ENCODE measurements at regions not wholly inside any gene's neighbourhood (a gene's known extent, or its start where the extent isn't known, plus 50 kb on each side); places are given as distances from the start of the nearest gene placed in this dataset.

DNA sequence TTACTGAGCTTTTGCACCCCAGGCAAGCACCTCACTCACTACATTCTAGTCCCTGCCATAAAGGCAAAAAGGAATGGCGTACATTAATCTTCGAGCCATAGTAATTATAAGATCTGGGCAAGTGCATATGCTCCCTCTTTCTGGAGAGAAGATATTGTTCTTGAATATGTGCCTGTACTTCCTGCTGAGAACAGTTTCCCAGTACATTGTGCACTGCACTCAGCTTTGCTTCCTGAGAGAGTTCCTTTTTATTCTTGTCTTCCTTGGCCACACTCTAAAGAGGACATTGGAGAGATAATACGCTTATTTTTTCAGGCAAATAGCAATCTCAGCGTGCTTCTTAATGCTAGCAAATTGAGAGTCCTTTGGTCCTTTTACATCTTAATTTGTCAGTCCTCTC lies 909.0 kb upstream of the PCDH10 start:
- DNase-seq (ENCODE audit: extremely low read depth, low read depth): no peak

DNA sequence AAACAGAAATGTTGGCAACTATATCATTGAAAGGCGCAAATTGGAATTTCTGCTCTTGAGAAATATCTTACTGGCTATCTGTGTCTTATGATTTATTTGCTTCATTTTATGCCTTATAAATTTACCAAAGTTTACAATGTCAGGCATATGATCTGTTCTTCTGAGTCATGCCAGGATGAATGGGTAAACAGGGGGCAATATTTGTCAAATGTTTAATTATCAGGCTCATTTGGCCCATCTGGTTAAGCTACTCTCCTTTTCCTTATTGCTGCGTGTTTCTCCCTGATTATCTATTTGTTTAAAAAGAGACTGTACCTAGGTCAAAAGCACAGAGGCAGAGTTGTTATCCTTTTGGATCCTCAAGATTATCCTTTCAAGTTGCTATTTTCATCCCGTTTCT lies 903.8 kb upstream of the PCDH10 start:
- DNase-seq (ENCODE audit: extremely low read depth, low read depth): no peak

DNA sequence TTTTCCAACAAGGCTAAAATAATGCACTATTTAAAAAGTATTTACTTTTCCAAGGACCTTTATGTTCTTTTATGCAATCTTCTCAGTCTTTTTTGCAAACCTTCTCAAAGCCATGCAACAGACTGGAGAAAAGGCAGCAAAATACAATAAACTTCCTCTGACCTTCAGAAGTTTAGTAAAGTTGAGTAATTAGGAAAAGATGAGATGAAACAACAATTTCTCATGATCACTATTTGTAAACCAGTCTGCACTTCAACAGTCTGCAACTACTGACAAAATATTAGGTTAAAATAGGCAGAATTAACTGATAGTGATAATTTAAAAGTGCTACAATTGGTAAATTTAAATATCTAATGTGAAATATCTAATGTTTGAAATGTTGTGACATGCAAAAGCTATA lies 884.9 kb upstream of the PCDH10 start:
- DNase-seq (ENCODE audit: extremely low read depth, low read depth): no peak

DNA sequence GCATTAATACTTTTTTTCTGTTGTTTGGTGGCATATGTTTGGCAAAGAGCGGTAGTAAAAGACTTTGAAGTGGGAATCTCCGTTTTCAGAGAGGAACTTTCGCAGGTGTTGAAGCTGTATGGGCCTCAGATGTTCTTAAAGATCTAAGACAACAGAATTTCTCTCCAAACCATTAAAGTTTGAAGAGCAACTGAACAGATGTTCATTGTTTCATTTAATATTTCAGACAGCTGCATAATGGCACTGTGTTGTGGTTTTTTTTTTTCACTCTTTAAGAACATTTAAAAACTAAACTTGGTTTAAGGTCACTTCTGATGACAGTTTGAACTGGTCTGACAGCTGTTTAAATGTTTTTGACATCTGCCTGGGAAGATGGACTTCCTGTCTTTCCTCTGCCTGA lies 882.7 kb upstream of the PCDH10 start:
- DNase-seq (ENCODE audit: extremely low read depth, low read depth): no peak

DNA sequence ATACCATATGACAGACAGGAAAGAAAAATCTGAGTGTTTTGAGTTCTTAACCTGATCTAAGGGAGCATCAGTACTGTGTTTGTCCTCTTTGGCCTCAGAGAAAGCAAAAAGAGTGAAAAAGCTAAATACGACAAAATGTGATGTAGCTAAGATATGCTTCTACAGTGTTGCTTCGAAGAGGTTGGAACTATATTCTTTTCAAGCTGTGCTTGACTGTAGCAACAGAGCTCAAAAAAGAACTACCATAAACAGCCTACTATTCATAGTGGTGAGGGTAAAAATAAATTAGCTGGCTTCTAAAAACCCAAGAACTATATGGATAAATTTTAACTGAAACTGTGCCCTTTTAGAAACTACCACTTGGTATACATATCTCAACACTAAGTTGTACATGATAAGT lies 881.8 kb upstream of the PCDH10 start:
- no peak for DNase-seq (ENCODE audit: extremely low read depth, low read depth)

DNA sequence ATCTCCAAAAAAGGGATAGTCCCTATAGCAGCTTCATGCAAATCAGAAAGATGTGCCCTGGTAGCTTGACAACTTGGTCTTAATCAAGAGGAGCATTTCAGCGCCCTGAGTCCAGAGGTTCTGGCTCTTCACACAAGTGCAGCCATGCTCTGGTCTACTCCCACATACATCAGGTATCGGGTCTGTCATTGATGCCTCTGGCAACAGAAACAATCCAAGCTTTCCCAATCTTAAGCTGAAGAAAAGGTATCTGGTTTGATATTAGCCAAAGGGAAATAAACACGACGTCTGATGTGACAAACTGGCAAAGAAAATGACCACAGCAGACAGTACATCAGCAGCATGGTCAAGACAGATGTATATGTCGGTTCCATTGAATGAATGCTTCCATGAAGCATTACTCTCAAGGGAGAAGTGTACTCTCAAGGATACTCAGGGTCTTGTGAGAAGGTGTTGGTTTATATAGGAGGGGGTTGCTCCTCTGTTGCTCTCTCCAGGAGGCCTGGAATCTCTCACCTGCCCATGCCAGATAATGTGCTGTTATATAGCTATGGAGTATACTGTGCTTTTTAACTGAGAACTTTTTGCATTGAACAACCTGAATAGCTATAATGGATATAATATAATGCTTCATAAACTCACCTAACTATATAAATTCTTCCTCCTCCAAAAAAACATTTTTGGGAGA lies 879.6 kb upstream of the PCDH10 start:
- no peak for DNase-seq (ENCODE audit: extremely low read depth, low read depth)

DNA sequence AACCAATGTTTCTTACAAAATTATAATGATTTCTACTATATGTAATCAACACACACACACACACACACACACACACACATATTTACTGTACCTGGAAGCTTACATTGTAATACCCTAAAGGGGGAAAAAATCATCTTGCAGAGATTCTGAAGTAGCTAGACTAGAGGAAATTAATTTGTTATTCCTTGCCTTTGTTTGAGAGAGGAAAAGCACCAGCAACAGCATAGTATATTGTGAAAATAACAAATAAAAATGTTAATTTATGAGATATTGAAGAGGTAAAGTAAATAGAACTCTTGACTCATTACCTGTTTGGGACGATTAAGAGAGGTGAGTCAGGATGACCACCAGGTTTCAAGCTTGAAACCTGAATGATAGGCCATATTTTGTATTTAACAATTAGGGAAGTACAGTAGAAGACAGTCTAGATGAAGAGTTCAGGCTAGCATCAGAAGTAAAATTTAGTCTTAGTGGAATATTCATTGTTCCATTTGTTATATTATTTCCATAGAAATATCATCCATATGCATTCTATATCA lies 873.4 kb upstream of the PCDH10 start:
- DNase-seq (ENCODE audit: extremely low read depth, low read depth): no peak

DNA sequence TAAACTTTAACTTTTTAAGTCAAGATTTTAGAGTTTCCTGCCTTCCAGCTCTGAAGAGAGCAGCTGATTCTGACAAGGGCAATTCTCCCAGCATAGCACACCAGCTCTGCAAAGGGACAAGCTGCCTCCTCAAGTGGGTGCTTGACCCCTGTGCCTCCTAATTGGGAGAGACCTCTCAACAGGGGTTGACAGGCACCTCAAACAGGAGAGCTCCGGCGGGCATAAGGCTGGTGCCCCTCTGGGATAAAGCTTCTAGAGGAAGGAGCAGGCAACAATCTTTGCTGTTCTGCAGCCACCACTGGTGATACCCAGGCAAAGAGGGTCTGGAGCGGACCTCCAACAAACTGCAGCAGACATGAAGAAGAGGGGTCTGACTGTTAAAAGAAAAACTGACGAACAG lies 872.9 kb upstream of the PCDH10 start:
- no peak for DNase-seq (ENCODE audit: extremely low read depth, low read depth)

DNA sequence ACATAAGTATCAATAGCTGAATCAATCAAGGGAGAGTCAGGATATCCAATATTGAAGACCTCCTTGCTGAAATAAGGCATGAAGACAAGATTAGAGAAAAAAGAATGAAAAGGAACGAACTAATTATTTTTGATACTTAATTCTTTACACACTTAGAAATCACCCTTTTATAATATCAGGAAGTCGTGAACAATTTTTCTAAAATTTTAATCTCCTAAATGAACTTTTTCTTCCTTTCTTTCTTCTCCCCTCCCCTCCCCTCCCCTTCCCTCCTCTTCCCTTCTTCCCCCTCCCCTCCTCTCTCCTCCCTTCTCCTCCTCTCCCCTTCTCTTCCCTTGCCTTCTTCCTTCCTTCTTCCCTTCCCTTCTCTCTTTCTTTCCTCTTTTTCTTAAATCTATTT lies 872.1 kb upstream of the PCDH10 start:
- DNase-seq (ENCODE audit: extremely low read depth, low read depth): no peak

DNA sequence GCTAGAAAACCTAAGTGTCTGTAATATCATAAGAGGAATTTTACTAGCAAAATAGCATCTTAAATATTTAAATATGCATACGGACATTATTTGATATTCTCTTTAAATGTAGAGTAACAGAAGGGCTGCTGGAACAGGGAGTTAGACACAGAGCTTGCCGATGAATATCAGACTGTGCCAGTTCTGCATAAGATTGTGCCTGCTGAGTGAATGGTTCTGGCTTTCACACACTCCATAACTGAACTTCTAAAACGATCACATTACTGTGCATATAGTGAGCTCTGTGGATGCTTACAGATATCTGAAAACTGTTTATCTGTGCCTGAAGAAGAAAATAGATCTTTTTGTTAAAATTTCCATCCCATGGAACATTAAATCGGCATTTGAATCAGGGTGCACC lies 867.4 kb upstream of the PCDH10 start:
- DNase-seq (ENCODE audit: extremely low read depth, low read depth): no peak

DNA sequence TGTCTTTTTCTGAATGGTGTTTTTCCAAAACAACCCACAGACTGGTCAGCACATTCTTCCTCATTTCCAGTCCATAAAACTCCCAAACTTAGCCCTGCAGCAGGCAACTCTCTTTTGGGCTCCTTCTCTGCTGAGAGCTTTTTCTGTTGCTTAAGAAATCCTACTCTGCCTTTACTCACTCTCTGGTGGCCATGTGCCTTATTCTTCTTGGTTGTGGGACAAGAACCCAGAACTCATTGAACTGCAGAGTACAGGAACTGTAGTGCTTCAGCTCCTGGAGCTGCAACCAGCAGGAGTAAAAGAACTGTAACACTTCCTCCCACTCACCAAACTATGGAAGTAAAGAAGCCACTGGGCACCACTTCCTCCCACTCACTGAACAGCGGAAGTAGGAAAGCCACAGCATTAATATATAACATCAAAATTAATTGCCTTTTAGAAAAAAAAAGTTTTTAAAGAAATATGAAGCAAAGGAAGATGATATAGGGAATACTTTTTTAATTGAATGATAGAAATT lies 864.1 kb upstream of the PCDH10 start:
- DNase-seq (ENCODE audit: extremely low read depth, low read depth): no peak

DNA sequence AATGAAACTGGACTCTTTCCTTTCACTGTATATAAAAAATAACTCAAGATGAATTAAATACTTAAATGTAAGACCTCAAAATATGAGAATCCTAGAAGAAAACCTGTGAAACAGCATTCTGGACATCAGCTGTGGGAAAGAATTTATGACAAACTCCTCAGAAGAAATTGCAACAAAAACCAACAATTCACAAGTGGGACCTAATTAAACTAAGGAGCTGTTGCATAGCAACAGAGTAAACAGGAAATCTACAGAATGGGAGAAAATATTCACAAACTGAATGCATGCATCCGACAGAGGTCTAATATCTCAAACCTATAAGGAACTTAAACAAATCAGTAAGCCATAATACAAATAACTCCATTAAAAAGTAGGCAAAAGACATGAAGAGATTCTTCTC lies 851.7 kb upstream of the PCDH10 start:
- DNase-seq (ENCODE audit: extremely low read depth, low read depth): no peak

DNA sequence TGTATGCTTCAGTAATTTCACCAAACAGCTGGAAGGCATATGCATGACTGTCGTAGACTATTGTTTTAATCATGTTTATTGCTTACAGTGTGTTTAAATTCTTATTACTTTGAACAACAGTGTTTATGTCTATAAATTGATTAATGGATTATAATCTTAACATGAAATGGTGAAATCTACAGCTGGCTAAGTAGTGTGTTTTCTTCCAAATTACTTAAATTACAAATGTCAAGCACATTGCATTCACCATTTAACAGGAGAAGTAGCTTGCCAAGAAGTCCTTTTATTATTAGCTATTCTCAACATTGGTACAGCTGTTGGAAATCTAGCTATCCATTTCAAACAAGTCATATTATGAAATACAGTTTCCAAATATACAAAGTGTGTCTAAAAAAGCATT lies 849.3 kb upstream of the PCDH10 start:
- no peak for DNase-seq (ENCODE audit: extremely low read depth, low read depth)

DNA sequence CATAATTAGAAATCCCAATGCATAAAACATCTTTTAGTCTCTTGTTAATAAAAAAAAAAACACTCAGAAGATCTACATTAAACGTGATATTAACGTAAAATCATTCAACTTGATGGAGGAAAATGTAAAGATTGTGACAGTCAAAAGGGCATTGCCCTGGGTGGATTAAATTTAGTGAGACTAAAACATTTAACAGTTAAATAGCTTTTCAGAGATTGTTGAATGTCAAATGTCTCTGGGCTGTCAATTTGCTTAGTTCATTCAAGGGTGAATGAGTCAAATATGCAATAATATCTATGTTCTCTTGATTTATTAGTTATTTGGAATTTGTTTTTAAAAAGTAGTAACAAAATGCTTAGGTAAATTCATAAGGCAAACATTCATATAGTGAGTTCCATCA lies 836.6 kb upstream of the PCDH10 start:
- DNase-seq (ENCODE audit: extremely low read depth, low read depth): no peak

DNA sequence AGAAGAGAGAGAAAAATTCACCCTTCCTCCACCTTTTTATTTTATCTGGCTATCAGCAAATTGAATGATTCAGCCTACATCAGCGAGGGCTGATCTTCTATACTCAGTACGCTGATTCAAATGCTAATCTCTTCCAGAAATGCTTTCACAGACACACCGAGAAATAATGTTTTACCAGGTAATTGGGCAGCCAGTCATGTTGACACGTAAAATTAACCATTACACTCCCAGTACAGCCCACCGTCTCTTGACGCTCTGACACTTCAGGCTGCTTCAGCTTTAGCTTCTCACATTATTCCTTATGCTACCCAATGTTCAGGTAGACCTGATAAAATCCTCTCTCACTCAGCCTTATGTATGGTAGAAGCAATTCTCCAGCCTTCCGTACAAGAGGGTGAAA lies 835.2 kb upstream of the PCDH10 start:
- no peak for DNase-seq (ENCODE audit: extremely low read depth, low read depth)

DNA sequence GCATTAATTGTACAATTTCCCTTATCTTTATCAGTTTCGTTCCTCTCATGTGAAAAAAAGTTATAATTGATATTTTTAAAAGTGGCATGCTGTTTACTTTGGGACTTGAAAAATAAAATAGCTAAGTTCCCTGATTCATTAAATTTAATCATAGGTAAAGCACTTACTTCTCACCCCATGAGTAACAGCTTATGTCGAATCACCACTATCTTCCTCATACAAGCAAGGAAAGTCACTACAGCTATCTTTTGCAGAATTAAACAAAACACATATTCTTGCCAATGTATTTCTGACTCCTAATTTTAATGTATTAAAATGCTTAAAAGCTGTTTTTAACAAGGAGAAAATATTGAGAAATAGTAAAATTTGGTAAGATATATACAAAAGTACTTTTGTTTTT lies 832.4 kb upstream of the PCDH10 start:
- no peak for DNase-seq (ENCODE audit: extremely low read depth, low read depth)

DNA sequence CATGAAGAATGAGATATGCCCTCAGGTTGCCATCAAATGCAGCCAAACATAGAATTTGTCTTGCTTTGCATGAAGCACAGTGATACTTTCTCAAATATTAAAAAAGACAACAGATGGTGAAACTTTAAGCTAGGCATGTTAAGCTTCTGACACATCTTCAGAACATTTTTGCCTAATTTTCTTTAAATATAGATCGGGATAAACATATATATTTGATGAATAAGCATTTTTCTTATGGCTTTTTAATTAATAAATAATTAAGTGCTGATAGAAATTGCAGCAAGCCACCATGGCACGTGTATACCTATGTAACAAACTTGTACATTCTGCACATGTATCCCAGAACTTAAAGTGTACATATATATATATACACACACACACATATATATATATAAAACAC lies 831.2 kb upstream of the PCDH10 start:
- no peak for DNase-seq (ENCODE audit: extremely low read depth, low read depth)

DNA sequence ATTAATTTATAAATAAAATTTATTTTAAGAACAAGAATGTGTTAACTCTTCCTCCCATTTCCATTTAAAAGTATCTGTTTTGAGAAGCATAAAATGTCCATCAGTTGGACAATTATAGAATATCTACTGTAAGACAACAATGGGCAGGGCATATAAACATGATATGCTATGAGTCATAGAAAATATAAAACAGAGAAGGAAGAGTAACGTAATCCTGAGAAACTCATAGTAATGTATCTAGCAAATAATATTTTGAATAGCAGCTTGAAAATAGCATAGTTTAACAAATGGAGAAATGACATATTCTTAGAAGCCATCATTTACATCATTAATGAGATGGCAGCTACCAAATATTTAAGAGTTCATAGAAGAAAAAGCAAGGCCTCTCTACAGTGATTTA lies 820.3 kb upstream of the PCDH10 start:
- no peak for DNase-seq (ENCODE audit: extremely low read depth, low read depth)

DNA sequence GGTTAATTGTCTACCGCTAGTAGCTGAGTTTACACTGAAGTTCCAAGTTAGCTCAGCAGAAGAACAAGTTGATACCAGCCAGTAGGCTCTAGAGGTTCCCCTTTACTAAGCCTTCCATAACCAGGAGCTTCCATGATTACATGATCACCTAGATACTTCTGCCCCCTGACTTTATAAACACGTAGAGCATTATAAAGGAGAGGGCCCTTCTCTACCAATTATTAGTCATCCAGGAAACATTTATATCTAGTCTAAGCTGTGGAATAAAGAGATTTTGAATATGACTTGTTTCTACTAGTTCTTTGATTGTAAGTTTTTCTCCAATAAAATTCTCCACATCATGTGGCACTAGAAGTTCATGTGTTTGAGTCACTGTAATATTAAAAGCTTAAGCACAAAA lies 818.1 kb upstream of the PCDH10 start:
- no peak for DNase-seq (ENCODE audit: extremely low read depth, low read depth)

DNA sequence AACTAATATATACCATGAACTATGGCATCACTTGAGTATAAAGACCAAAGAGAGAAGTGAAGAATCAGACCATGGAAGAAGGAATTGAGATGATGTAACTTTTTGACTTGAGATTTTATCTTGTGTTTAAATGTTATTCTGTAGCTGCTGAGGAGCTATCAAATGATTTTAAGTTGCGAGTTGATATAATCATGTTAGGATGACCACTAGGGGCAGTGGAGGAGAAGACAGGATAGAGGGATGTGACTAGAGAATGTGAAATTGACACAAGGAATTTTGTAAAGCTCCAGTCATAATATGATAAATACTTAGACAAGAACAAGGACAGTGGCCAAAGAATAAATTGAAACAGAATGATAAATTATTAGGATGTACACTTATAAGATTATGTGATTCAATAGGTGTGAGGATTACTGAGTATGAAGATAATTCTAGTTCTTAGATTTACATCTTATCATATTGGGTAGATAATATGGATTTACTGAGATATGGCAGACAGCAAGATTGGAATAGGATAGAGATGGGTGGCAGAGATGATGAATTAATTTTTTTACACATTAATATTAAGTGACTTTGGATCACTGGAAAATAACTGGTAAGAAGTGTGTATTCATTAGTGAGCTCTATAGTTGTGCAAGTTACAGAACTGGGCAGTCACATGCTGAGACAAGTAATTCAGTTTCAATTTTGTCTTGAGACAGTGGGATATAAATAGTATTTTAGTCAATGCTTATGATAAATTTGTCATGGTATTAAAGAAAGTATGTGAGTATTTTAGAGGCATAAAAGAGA lies 816.0 kb upstream of the PCDH10 start:
- peak; percentile 0 for DNase-seq (ENCODE audit: extremely low read depth, low read depth)

DNA sequence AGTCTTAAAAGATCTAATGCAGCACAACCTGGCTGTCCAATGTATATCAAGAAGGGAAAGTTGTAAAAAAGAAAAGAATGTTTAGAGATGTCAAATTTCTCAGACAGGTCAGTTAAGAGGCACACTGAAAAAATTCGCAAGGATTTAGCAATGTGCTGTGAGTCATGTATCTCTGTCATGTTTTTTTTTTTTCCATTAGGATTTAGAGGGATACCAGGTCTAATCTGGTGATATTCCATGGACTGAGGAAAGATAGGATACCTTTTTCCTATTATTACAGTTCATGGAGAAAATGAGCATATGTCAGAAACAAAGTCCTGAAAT lies 815.4 kb upstream of the PCDH10 start:
- DNase-seq (ENCODE audit: extremely low read depth, low read depth): no peak

DNA sequence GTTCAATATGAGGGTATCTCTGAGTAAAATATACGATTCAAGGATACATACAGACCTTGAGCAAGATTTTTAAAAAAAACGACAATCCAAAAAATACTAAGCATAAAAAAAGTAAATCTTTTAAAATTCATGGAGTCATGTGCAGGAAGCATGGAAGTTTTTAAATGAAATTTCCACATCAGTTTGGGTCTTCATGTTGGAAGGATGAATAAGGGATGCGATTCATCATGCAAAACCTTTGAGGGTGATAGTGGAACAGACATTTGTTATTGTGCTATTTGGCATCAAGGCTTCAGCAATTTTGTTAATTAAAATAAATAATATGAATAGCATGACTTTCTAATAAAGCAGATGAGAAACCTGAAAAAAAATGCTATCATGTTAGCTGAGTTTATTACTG lies 815.0 kb upstream of the PCDH10 start:
- no peak for DNase-seq (ENCODE audit: extremely low read depth, low read depth)

Data from NCI-H460 (cell line).